GM12878 (cell line): ENCODE measurements at regions not wholly inside any gene's neighbourhood (a gene's known extent, or its start where the extent isn't known, plus 50 kb on each side); places are given as distances from the start of the nearest gene placed in this dataset.

ENCODE experiments used
- ATAC-seq: fragments of 200-7000 bp; cut with Tn5 transposase; 3 replicates; pipeline ENCODE4 v1.9.1; 2020; ENCODE audit warnings: mild to moderate bottlenecking, moderate library complexity
- BruUV-seq: library from RNA; stranded (reverse); fragments of 400-500 nt; replicated peaks from 2 replicates; lab custom pipeline; 2021; lab: Mats Ljungman, UMichigan
- CTCF ChIA-PET: fragments of 300-600 bp; sonication (Branson Sonifier 250); formaldehyde crosslinking; extraction: SDS; loops from one replicate; lab custom pipeline; 2021; ENCODE audit warnings: inconsistent platforms; lab: Yijun Ruan, JAX
- POLR2A ChIA-PET: fragments of 350-600 bp; formaldehyde crosslinking; extraction: SDS; loops from one replicate; lab custom pipeline; 2021; ENCODE audit warnings: inconsistent platforms; lab: Charles Lee
- RAD21 ChIA-PET: fragments of 300-600 bp; sonication (Branson Sonifier 250); formaldehyde crosslinking; loops from one replicate; lab custom pipeline; 2023; ENCODE audit warnings: antibody characterized with exemption; ENCODE audit not compliant: unreplicated experiment; lab: Charles Lee
- SMC1A ChIA-PET: fragments of 300-600 bp; sonication (Branson Sonifier 250); formaldehyde crosslinking; loops from one replicate; lab custom pipeline; 2023; ENCODE audit not compliant: unreplicated experiment, uncharacterized antibody; lab: Charles Lee
- DNase-seq: peaks from one replicate; pipeline ENCODE4 v3.0.0-alpha.2; 2011; ENCODE audit warnings: low read depth, low spot score
- FAIRE-seq: peaks from 3 replicates; lab custom pipeline; 2011; peaks lifted over from hg19 to GRCh38; lab: Jason Lieb, UNC
- H2AFZ ChIP-seq: 2 replicates; pipeline ENCODE4 v1.6.0; 2011; ENCODE audit warnings: low read depth, low read length, control low read depth; ENCODE audit not compliant: control insufficient read depth
- H3K27ac ChIP-seq: 2 replicates; pipeline ENCODE4 v1.5.1; 2011; ENCODE audit warnings: control low read depth; ENCODE audit not compliant: control insufficient read depth, insufficient read depth
- H3K27me3 ChIP-seq, 2 experiments: replicated peaks in 1 of 2; 2 replicates each; pipeline versions ENCODE4 v1.6.0 to v1.6.1; 2011; ENCODE audit warnings: low read length in 1 of 2; ENCODE audit not compliant: control insufficient read depth in 2 of 2, insufficient read depth in 2 of 2
- H3K36me3 ChIP-seq, 2 experiments: 2 replicates each; pipeline ENCODE4 v1.5.1; 2011; ENCODE audit warnings: low read length in 1 of 2; ENCODE audit not compliant: control insufficient read depth in 2 of 2, insufficient read depth in 2 of 2
- H3K4me1 ChIP-seq: 2 replicates; pipeline ENCODE4 v1.6.1; 2011; ENCODE audit warnings: mild to moderate bottlenecking, low read length, moderate library complexity, mixed read lengths; ENCODE audit not compliant: control insufficient read depth, insufficient read depth
- H3K4me2 ChIP-seq: 2 replicates; pipeline ENCODE4 v1.6.0; 2011; ENCODE audit warnings: control low read depth; ENCODE audit not compliant: control insufficient read depth, insufficient read depth
- H3K4me3 ChIP-seq: fragments of 200-600 bp; sonication (generic); 2 replicates; pipeline ENCODE4 v1.5.1; 2016
- H3K79me2 ChIP-seq: 2 replicates; pipeline ENCODE4 v1.6.0; 2011; ENCODE audit warnings: low read length; ENCODE audit not compliant: control insufficient read depth, insufficient read depth
- H3K9ac ChIP-seq: 2 replicates; pipeline ENCODE4 v1.8.0; 2011; ENCODE audit warnings: low read length, control low read depth, mixed read lengths; ENCODE audit not compliant: control insufficient read depth, insufficient read depth
- H3K9me3 ChIP-seq: replicated peaks from 3 replicates; pipeline ENCODE4 v1.5.1; 2011; ENCODE audit warnings: mild to moderate bottlenecking, low read length; ENCODE audit not compliant: control insufficient read depth, insufficient read depth
- H4K20me1 ChIP-seq: 2 replicates; pipeline ENCODE4 v1.6.0; 2011; ENCODE audit not compliant: control insufficient read depth, insufficient read depth
- CREB1 ChIP-seq: IDR thresholded peaks from 2 replicates; pipeline ENCODE4 v1.6.1; 2012; ENCODE audit warnings: low read depth, mild to moderate bottlenecking, inconsistent platforms
- FOXK2 ChIP-seq: fragments of 450-650 bp; IDR thresholded peaks from 2 replicates; pipeline ENCODE4 v1.6.1; 2017; ENCODE audit warnings: mild to moderate bottlenecking, moderate library complexity
- MXI1 ChIP-seq: fragments of 150-350 bp; IDR thresholded peaks from 2 replicates; pipeline ENCODE4 v1.6.1; 2011; ENCODE audit warnings: low read depth, mild to moderate bottlenecking, inconsistent platforms, low read length, improper control_type of control experiment
- NFIC ChIP-seq: IDR thresholded peaks from 2 replicates; pipeline ENCODE4 v1.6.1; 2012; ENCODE audit warnings: low read depth, mild to moderate bottlenecking, inconsistent platforms, low read length, moderate library complexity
- NFYA ChIP-seq: IDR thresholded peaks from 2 replicates; pipeline ENCODE4 v1.6.1; 2011; ENCODE audit warnings: low read depth, mild to moderate bottlenecking, low read length, improper control_type of control experiment, borderline replicate concordance
- NFYB ChIP-seq: IDR thresholded peaks from 2 replicates; pipeline ENCODE4 v1.6.1; 2011; ENCODE audit warnings: low read depth, mild to moderate bottlenecking, low read length, improper control_type of control experiment, moderate library complexity; ENCODE audit not compliant: insufficient read depth
- NR2C1 ChIP-seq: fragments of 450-650 bp; IDR thresholded peaks from 2 replicates; pipeline ENCODE4 v1.6.1; 2017; ENCODE audit warnings: antibody characterized with exemption, mild to moderate bottlenecking, moderate library complexity
- NR2F1 ChIP-seq: fragments of 450-650 bp; conservative IDR thresholded peaks from 2 replicates; pipeline ENCODE4 v1.6.1; 2017; ENCODE audit warnings: mild to moderate bottlenecking
- RFX5 ChIP-seq: IDR thresholded peaks from 2 replicates; pipeline ENCODE4 v1.6.1; 2011; ENCODE audit warnings: low read depth, low read length, improper control_type of control experiment
- SKIL ChIP-seq: fragments of 450-650 bp; IDR thresholded peaks from 2 replicates; pipeline ENCODE4 v1.6.1; 2017; ENCODE audit warnings: mild to moderate bottlenecking, low read depth, inconsistent platforms; ENCODE audit not compliant: poor library complexity, severe bottlenecking
- ZBED1 ChIP-seq: IDR thresholded peaks from 2 replicates; pipeline ENCODE4 v1.6.1; 2016; ENCODE audit warnings: borderline replicate concordance
- WGBS: methylation state at CpG from one replicate; pipeline ENCODE4 v1.1.6; 2016; ENCODE audit warnings: low lambda C conversion rate; ENCODE audit not compliant: insufficient replicate concordance, insufficient coverage; ENCODE audit errors: missing lambda C conversion rate; 5-methylcytosine and 5-hydroxymethylcytosine counted together
- in situ Hi-C: fragments of 300-500 bp; cut with MboI; formaldehyde crosslinking; loops from 9 replicates; pipeline ENCODE4 v1.14.3; 2018; ENCODE audit warnings: mixed read lengths
- intact Hi-C: fragments of 100-400 bp; cut with micrococcal nuclease; formaldehyde crosslinking; loops from one replicate; pipeline ENCODE4 v1.14.2; 2022; ENCODE audit not compliant: unreplicated experiment
- TF ChIP-seq, protein P1 (sequence below): fragments of 450-650 bp; IDR thresholded peaks from 2 replicates; pipeline ENCODE4 v1.6.1; 2017; ENCODE audit warnings: mild to moderate bottlenecking, moderate library complexity
- TF ChIP-seq, protein P2 (sequence below): fragments of 450-650 bp; IDR thresholded peaks from 2 replicates; pipeline ENCODE4 v1.6.1; 2017; ENCODE audit warnings: low read depth, mild to moderate bottlenecking, moderate library complexity
- TF ChIP-seq, protein P3 (sequence below): fragments of 450-650 bp; IDR thresholded peaks from 2 replicates; pipeline ENCODE4 v1.6.1; 2017; ENCODE audit warnings: borderline replicate concordance

GRCh38 chr22:49027368-49027670 lies 800.4 kb downstream of the BRD1 start (continued):
- no peak for TF ChIP-seq SKIL
- TF ChIP-seq RFX5 = no peak
- TF ChIP-seq NFIC = no peak
- no peak for TF ChIP-seq NFYA

DNA sequence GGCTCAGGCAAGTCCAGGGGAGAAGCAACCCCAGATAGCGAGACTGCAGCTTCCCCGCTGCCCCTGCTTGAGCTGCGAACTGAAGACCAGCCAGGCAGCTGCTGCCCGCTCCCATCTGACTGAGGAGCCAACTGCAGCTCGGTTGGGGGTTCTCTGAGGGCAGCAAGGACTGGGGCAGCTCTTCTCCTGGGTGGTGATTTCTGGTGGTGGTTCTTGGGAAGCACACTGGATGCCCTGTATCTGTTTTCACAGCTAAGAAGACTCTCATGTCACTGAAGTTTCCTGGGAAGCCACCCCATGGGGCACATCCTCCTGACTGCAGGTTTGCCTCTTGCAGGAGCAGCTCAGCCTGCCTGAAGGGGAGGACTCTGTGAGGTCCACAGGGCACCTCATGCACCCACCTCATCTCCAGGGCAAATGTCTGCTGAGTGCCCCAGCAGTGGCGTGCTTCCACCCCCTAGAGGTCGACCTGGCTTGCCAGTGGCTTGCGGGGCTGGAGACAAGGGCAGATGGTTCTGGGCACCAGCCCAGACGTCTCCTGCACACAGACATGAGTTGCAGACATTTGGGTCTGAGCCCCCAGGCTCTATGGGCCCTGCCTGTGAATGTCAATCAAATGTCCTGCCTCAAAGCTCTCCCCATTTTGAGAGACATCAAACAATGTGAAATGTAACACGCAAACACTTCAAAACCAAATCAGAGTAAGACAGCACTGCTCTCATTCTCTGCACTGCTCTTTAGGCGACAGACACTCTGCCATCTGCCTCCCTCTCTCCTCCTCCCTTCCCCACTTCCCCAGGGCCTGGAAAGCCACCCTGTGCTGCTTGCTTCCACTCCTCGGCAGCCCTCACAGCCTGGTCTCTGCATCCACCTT lies 800.9 kb downstream of the BRD1 start:
- ATAC-seq = no peak
- no peak for TF ChIP-seq NR2F1
- TF ChIP-seq CREB1 = no peak
- TF ChIP-seq NR2C1 = no peak
- TF ChIP-seq, protein P1, sequence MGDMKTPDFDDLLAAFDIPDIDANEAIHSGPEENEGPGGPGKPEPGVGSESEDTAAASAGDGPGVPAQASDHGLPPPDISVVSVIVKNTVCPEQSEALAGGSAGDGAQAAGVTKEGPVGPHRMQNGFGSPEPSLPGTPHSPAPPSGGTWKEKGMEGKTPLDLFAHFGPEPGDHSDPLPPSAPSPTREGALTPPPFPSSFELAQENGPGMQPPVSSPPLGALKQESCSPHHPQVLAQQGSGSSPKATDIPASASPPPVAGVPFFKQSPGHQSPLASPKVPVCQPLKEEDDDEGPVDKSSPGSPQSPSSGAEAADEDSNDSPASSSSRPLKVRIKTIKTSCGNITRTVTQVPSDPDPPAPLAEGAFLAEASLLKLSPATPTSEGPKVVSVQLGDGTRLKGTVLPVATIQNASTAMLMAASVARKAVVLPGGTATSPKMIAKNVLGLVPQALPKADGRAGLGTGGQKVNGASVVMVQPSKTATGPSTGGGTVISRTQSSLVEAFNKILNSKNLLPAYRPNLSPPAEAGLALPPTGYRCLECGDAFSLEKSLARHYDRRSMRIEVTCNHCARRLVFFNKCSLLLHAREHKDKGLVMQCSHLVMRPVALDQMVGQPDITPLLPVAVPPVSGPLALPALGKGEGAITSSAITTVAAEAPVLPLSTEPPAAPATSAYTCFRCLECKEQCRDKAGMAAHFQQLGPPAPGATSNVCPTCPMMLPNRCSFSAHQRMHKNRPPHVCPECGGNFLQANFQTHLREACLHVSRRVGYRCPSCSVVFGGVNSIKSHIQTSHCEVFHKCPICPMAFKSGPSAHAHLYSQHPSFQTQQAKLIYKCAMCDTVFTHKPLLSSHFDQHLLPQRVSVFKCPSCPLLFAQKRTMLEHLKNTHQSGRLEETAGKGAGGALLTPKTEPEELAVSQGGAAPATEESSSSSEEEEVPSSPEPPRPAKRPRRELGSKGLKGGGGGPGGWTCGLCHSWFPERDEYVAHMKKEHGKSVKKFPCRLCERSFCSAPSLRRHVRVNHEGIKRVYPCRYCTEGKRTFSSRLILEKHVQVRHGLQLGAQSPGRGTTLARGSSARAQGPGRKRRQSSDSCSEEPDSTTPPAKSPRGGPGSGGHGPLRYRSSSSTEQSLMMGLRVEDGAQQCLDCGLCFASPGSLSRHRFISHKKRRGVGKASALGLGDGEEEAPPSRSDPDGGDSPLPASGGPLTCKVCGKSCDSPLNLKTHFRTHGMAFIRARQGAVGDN = no peak
- no peak for TF ChIP-seq ZBED1
- TF ChIP-seq, protein P2, sequence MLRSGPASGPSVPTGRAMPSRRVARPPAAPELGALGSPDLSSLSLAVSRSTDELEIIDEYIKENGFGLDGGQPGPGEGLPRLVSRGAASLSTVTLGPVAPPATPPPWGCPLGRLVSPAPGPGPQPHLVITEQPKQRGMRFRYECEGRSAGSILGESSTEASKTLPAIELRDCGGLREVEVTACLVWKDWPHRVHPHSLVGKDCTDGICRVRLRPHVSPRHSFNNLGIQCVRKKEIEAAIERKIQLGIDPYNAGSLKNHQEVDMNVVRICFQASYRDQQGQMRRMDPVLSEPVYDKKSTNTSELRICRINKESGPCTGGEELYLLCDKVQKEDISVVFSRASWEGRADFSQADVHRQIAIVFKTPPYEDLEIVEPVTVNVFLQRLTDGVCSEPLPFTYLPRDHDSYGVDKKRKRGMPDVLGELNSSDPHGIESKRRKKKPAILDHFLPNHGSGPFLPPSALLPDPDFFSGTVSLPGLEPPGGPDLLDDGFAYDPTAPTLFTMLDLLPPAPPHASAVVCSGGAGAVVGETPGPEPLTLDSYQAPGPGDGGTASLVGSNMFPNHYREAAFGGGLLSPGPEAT = no peak
- no peak for TF ChIP-seq MXI1
- TF ChIP-seq, protein P3, sequence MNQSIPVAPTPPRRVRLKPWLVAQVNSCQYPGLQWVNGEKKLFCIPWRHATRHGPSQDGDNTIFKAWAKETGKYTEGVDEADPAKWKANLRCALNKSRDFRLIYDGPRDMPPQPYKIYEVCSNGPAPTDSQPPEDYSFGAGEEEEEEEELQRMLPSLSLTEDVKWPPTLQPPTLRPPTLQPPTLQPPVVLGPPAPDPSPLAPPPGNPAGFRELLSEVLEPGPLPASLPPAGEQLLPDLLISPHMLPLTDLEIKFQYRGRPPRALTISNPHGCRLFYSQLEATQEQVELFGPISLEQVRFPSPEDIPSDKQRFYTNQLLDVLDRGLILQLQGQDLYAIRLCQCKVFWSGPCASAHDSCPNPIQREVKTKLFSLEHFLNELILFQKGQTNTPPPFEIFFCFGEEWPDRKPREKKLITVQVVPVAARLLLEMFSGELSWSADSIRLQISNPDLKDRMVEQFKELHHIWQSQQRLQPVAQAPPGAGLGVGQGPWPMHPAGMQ = no peak
- no peak for TF ChIP-seq NFYB
- TF ChIP-seq FOXK2 = no peak
- RAD21 ChIA-PET = no interaction called here
- no peaks in the 10 kb centered on the region for H3K4me1 ChIP-seq
- H3K4me3 ChIP-seq = no peak overlapping the region
- no peak for FAIRE-seq
- H3K4me2 ChIP-seq = no peak overlapping the region
- no peaks in the 10 kb centered on the region; the same call in 2 of the 3 replicates for H3K9me3 ChIP-seq
- BruUV-seq = no TSS peak
- in situ Hi-C loops (no loop called here), intact Hi-C loops (no loop called here)
- SMC1A ChIA-PET = no interaction called here
- POLR2A ChIA-PET = no interaction called here
- H2AFZ ChIP-seq = no peak overlapping the region
- CTCF ChIA-PET = no interaction called here
- 4% methylated on average over 12 of the region's 12 CpGs for WGBS
- H3K36me3 ChIP-seq = no peaks in the 10 kb centered on the region
- no peaks in the 10 kb centered on the region for H3K27me3 ChIP-seq
- DNase-seq = no peak
- H3K27ac ChIP-seq = no peak overlapping the region
- no peak overlapping the region for H3K9ac ChIP-seq
- H4K20me1 ChIP-seq = no peaks in the 10 kb centered on the region
- no peaks in the 10 kb centered on the region for H3K79me2 ChIP-seq
